HCT116 (cell line): ENCODE measurements at regions not wholly inside any gene's neighbourhood (a gene's known extent, or its start where the extent isn't known, plus 50 kb on each side); places are given as distances from the start of the nearest gene placed in this dataset.

Experiments
- ATAC-seq: fragments of 200-7000 bp; cut with Tn5 transposase; 2 replicates; pipeline ENCODE4 v1.9.1; 2020; ENCODE audit warnings: mild to moderate bottlenecking, moderate library complexity
- BruUV-seq: library from RNA; stranded (reverse); fragments of 400-500 nt; replicated peaks from 2 replicates; lab custom pipeline; 2021; lab: Mats Ljungman, UMichigan
- CTCF ChIA-PET: fragments of 300-600 bp; sonication (Branson Sonifier 250); formaldehyde crosslinking; loops from one replicate; lab custom pipeline; 2021; ENCODE audit warnings: antibody characterized with exemption; lab: Charles Lee
- POLR2A ChIA-PET: fragments of 300-600, 350-600 bp; sonication (Branson Sonifier 250); formaldehyde crosslinking; loops from one replicate; lab custom pipeline; 2021; ENCODE audit warnings: antibody characterized with exemption; lab: Charles Lee
- RAD21 ChIA-PET, 2 experiments: fragments of 300-600 bp; sonication (Branson Sonifier 250); formaldehyde crosslinking; loops; one replicate each; lab custom pipeline; 2023; ENCODE audit warnings: low total read pairs in 2 of 2; ENCODE audit not compliant: uncharacterized antibody in 2 of 2, unreplicated experiment in 2 of 2, low non-redundant PET in 1 of 2; lab: Charles Lee
- DNase-seq: peaks from one replicate; pipeline ENCODE4 v3.0.0-alpha.2; 2010; ENCODE audit warnings: low read depth, low spot score
- H2AFZ ChIP-seq: fragments of 200-600 bp; shearing (Covaris generic), sonication (generic); 2 replicates; pipeline ENCODE4 v1.6.1; 2017; ENCODE audit warnings: low read depth, mixed run types, mixed read lengths, antibody characterized with exemption, low read length; ENCODE audit not compliant: poor library complexity, severe bottlenecking
- H3K27ac ChIP-seq: 2 replicates; pipeline ENCODE4 v1.5.1; 2012; ENCODE audit warnings: low read depth, low read length
- H3K27me3 ChIP-seq: fragments of 200-600 bp; sonication (generic); 2 replicates; pipeline ENCODE4 v1.6.1; 2016; ENCODE audit warnings: mixed run types, low read length, mixed read lengths; ENCODE audit not compliant: insufficient read depth
- H3K36me3 ChIP-seq, 2 experiments: fragments of 200-500 bp in 1 of 2; fragments of 200-600 bp in 1 of 2; sonication (Bioruptor generic) in 1 of 2; sonication (generic) in 1 of 2; 2 replicates each; pipeline versions ENCODE4 v1.5.1 to v1.6.1; 2014 to 2016; ENCODE audit warnings: low read length in 2 of 2, inconsistent platforms in 1 of 2, mixed read lengths in 1 of 2, mixed run types in 1 of 2; ENCODE audit not compliant: insufficient read depth in 2 of 2, control insufficient read depth in 1 of 2
- H3K4me1 ChIP-seq, 2 experiments: fragments of 200-600 bp in 1 of 2; sonication (generic) in 1 of 2; 2 replicates each; pipeline versions ENCODE4 v1.5.1 to v1.6.1; 2012 to 2017; ENCODE audit warnings: low read length in 2 of 2, inconsistent platforms in 1 of 2, mild to moderate bottlenecking in 1 of 2, mixed read lengths in 1 of 2, mixed run types in 1 of 2, moderate library complexity in 1 of 2; ENCODE audit not compliant: insufficient read depth in 2 of 2, control insufficient read depth in 1 of 2
- H3K4me2 ChIP-seq: fragments of 200-600 bp; sonication (generic); 2 replicates; pipeline ENCODE4 v1.6.1; 2017; ENCODE audit warnings: mixed run types, low read length, mixed read lengths
- H3K4me3 ChIP-seq, 2 experiments: fragments of 200-600 bp in 1 of 2; sonication (generic) in 1 of 2; replicated peaks in 1 of 2; 2 replicates each; pipeline ENCODE4 v1.5.1; 2011 to 2016; ENCODE audit warnings: low read length in 2 of 2, control low read depth in 1 of 2, low read depth in 1 of 2, mild to moderate bottlenecking in 1 of 2, mixed read lengths in 1 of 2, mixed run types in 1 of 2
- H3K79me2 ChIP-seq: fragments of 200-600 bp; sonication (generic); 2 replicates; pipeline ENCODE4 v1.6.1; 2017; ENCODE audit warnings: mild to moderate bottlenecking, mixed run types, low read length, moderate library complexity, mixed read lengths; ENCODE audit not compliant: insufficient read depth
- H3K9ac ChIP-seq: fragments of 200-600 bp; sonication (generic); 2 replicates; pipeline ENCODE4 v1.6.1; 2016; ENCODE audit warnings: low read length, mixed read lengths
- H3K9me2 ChIP-seq: fragments of 200-600 bp; sonication (generic), shearing (Covaris generic); 2 replicates; pipeline ENCODE4 v1.6.1; 2017; ENCODE audit warnings: mixed run types, mild to moderate bottlenecking, moderate library complexity; ENCODE audit not compliant: insufficient read depth
- H3K9me3 ChIP-seq, 2 experiments: fragments of 200-500 bp in 1 of 2; fragments of 200-600 bp in 1 of 2; sonication (Bioruptor generic) in 1 of 2; sonication (generic) in 1 of 2; 2 replicates each; pipeline ENCODE4 v1.6.1; 2014 to 2017; ENCODE audit warnings: low read length in 2 of 2, mixed read lengths in 2 of 2, inconsistent platforms in 1 of 2, low read depth in 1 of 2, mild to moderate bottlenecking in 1 of 2, mixed run types in 1 of 2, moderate library complexity in 1 of 2; ENCODE audit not compliant: control insufficient read depth in 1 of 2, insufficient read depth in 1 of 2
- H4K20me1 ChIP-seq: fragments of 200-600 bp; sonication (generic), shearing (Covaris generic); 2 replicates; pipeline ENCODE4 v1.6.1; 2017; ENCODE audit warnings: mixed run types, mild to moderate bottlenecking, moderate library complexity; ENCODE audit not compliant: insufficient read depth
- CEBPB ChIP-seq: IDR thresholded peaks from 2 replicates; pipeline ENCODE4 v1.6.1; 2012; ENCODE audit warnings: low read depth
- CTCF ChIP-seq, 3 experiments: fragments of 200-600 bp in 1 of 3; sonication (generic) in 1 of 3; IDR thresholded peaks in 2 of 3; conservative IDR thresholded peaks in 1 of 3; 2 replicates each; pipeline ENCODE4 v1.5.1; 2012 to 2017; ENCODE audit warnings: low read depth in 2 of 3, low read length in 2 of 3, antibody characterized with exemption in 1 of 3, borderline replicate concordance in 1 of 3, control low read depth in 1 of 3, mild to moderate bottlenecking in 1 of 3, mixed read lengths in 1 of 3, mixed run types in 1 of 3, moderate library complexity in 1 of 3; ENCODE audit not compliant: insufficient read depth in 1 of 3
- EGR1 ChIP-seq: IDR thresholded peaks from 2 replicates; pipeline ENCODE4 v1.6.1; 2012; ENCODE audit warnings: low read depth
- EZH2 ChIP-seq: fragments of 200-600 bp; sonication (generic); IDR thresholded peaks from 2 replicates; pipeline ENCODE4 v1.6.1; 2017; ENCODE audit warnings: antibody characterized with exemption, mixed run types
- EZH2phosphoT487 ChIP-seq: fragments of 200-600 bp; IDR thresholded peaks from 2 replicates; pipeline ENCODE4 v1.6.1; 2018; ENCODE audit warnings: antibody characterized with exemption, borderline replicate concordance
- FOSL1 ChIP-seq: IDR thresholded peaks from 2 replicates; pipeline ENCODE4 v1.6.1; 2012; ENCODE audit warnings: low read depth
- MAX ChIP-seq: IDR thresholded peaks from 2 replicates; pipeline ENCODE4 v1.6.1; 2012
- POLR2A ChIP-seq: IDR thresholded peaks from 2 replicates; pipeline ENCODE4 v1.7.0; 2011; ENCODE audit warnings: borderline replicate concordance; ENCODE audit not compliant: insufficient read depth, insufficient read length; ENCODE audit errors: extremely low read depth
- POLR2AphosphoS5 ChIP-seq: IDR thresholded peaks from 2 replicates; pipeline ENCODE4 v1.6.1; 2011; ENCODE audit warnings: mild to moderate bottlenecking, low read depth, low read length, moderate library complexity
- REST ChIP-seq: IDR thresholded peaks from 2 replicates; pipeline ENCODE4 v1.6.1; 2012; ENCODE audit warnings: low read depth
- SIN3A ChIP-seq: IDR thresholded peaks from 2 replicates; pipeline ENCODE4 v1.6.1; 2012; ENCODE audit warnings: low read depth
- SP1 ChIP-seq: IDR thresholded peaks from 2 replicates; pipeline ENCODE4 v1.6.1; 2012; ENCODE audit warnings: low read depth
- TCF7L2 ChIP-seq: IDR thresholded peaks from 2 replicates; pipeline ENCODE4 v1.7.0; 2011; ENCODE audit warnings: borderline replicate concordance, inconsistent platforms; ENCODE audit not compliant: insufficient read depth, insufficient read length; ENCODE audit errors: extremely low read depth
- YY1 ChIP-seq: IDR thresholded peaks from 2 replicates; pipeline ENCODE4 v1.6.1; 2011; ENCODE audit warnings: low read length, low read depth, moderate library complexity, mild to moderate bottlenecking; ENCODE audit not compliant: insufficient replicate concordance; ENCODE audit errors: extremely low read depth
- ZFX ChIP-seq: fragments of 450-650 bp; IDR thresholded peaks from 2 replicates; pipeline ENCODE4 v1.6.1; 2017
- ZNF274 ChIP-seq: fragments of 200-500 bp; sonication (Bioruptor generic); IDR thresholded peaks from 2 replicates; pipeline ENCODE4 v1.6.1; 2014; ENCODE audit warnings: mild to moderate bottlenecking, low read depth, low read length, inconsistent platforms
- intact Hi-C: fragments of 100-400 bp; cut with micrococcal nuclease; formaldehyde crosslinking; loops from 2 replicates; pipeline ENCODE4 v1.10.0; 2022
- TF ChIP-seq, protein P1 (sequence below): IDR thresholded peaks from 2 replicates; pipeline ENCODE4 v1.6.1; 2012
- TF ChIP-seq, protein P2 (sequence below): IDR thresholded peaks from 2 replicates; pipeline ENCODE4 v1.6.1; 2011; ENCODE audit warnings: mild to moderate bottlenecking, low read length, moderate library complexity; ENCODE audit not compliant: insufficient replicate concordance; ENCODE audit errors: extremely low read depth

GRCh38 chr3:68249265-68249664, 594.9 kb upstream of the SUCLG2 start:
- H3K9me2 ChIP-seq, result no peaks in the 10 kb centered on the region
- H3K4me3 ChIP-seq, result no peak overlapping the region
- H3K4me1 ChIP-seq, result no peaks in the 10 kb centered on the region
- H3K9ac ChIP-seq, result no peak overlapping the region
- CTCF ChIA-PET, result no interaction called here
- ATAC-seq, result no peak
- H3K36me3 ChIP-seq, result no peaks in the 10 kb centered on the region
- no peak overlapping the region for H2AFZ ChIP-seq
- RAD21 ChIA-PET, result no interaction called here
- intact Hi-C loops, result no loop called here
- no peaks in the 10 kb centered on the region for H3K79me2 ChIP-seq
- BruUV-seq, result no TSS peak
- no peak for DNase-seq
- no peaks in the 10 kb centered on the region for H4K20me1 ChIP-seq
- POLR2A ChIA-PET, result no interaction called here
- no peak overlapping the region for H3K4me2 ChIP-seq
- H3K27ac ChIP-seq, result no peak overlapping the region
- TF ChIP-seq ZFX, result no peak
- no peak for TF ChIP-seq POLR2A
- TF ChIP-seq SP1, result no peak
- no peak for TF ChIP-seq ZNF274
- TF ChIP-seq REST, result no peak
- no peak for TF ChIP-seq EZH2
- TF ChIP-seq TCF7L2, result no peak
- no peak for TF ChIP-seq SIN3A
- TF ChIP-seq POLR2AphosphoS5, result no peak
- TF ChIP-seq FOSL1, result no peak
- no peak for TF ChIP-seq CEBPB
- TF ChIP-seq, protein P1, sequence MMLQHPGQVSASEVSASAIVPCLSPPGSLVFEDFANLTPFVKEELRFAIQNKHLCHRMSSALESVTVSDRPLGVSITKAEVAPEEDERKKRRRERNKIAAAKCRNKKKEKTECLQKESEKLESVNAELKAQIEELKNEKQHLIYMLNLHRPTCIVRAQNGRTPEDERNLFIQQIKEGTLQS, result no peak
- no peak for TF ChIP-seq MAX
- no peak for TF ChIP-seq EGR1
- no peak for TF ChIP-seq YY1
- TF ChIP-seq EZH2phosphoT487, result no peak
- no peak for TF ChIP-seq CTCF (IDR thresholded peaks at IDR 0.05 in 2 of 3, conservative IDR thresholded peaks at IDR 0.05 in 1 of 3; ENCODE audit: borderline replicate concordance in 1 of 3, insufficient read depth in 1 of 3, low read depth in 2 of 3, low read length in 2 of 3)
- TF ChIP-seq, protein P2, sequence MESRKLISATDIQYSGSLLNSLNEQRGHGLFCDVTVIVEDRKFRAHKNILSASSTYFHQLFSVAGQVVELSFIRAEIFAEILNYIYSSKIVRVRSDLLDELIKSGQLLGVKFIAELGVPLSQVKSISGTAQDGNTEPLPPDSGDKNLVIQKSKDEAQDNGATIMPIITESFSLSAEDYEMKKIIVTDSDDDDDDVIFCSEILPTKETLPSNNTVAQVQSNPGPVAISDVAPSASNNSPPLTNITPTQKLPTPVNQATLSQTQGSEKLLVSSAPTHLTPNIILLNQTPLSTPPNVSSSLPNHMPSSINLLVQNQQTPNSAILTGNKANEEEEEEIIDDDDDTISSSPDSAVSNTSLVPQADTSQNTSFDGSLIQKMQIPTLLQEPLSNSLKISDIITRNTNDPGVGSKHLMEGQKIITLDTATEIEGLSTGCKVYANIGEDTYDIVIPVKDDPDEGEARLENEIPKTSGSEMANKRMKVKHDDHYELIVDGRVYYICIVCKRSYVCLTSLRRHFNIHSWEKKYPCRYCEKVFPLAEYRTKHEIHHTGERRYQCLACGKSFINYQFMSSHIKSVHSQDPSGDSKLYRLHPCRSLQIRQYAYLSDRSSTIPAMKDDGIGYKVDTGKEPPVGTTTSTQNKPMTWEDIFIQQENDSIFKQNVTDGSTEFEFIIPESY, result no peak
- H3K27me3 ChIP-seq, result no peaks in the 10 kb centered on the region
- H3K9me3 ChIP-seq, result peaks cover 0 to 4% of the 10 kb centered on the region in 2 experiments; a peak in 2 of 4 replicates
